Neural crest cell (in vitro differentiated cells): ENCODE measurements at regions not wholly inside any gene's neighbourhood (a gene's known extent, or its start where the extent isn't known, plus 50 kb on each side); places are given as distances from the start of the nearest gene placed in this dataset.

Experiments used
- DNase-seq: peaks from one replicate; pipeline ENCODE4 v3.0.0; 2021; ENCODE audit warnings: low read depth, mixed read lengths, low spot score
- H3K27ac Mint-ChIP-seq: one replicate; pipeline ENCODE4 v1.8.0; 2021; ENCODE audit warnings: mild to moderate bottlenecking, mixed read lengths; ENCODE audit not compliant: unreplicated experiment
- H3K27me3 Mint-ChIP-seq: 2 replicates; pipeline ENCODE4 v1.8.0; 2021; ENCODE audit warnings: low read depth, mild to moderate bottlenecking, mixed read lengths
- H3K36me3 Mint-ChIP-seq: 2 replicates; pipeline ENCODE4 v1.8.0; 2021; ENCODE audit warnings: low read depth, mild to moderate bottlenecking, mixed read lengths
- H3K4me1 Mint-ChIP-seq: 2 replicates; pipeline ENCODE4 v1.8.0; 2021; ENCODE audit warnings: mixed read lengths
- H3K4me3 Mint-ChIP-seq: one replicate; pipeline ENCODE4 v1.8.0; 2021; ENCODE audit warnings: mild to moderate bottlenecking, mixed read lengths
- H3K9me3 Mint-ChIP-seq: 2 replicates; pipeline ENCODE4 v1.8.0; 2021; ENCODE audit warnings: mixed read lengths
- TF ChIP-seq, protein P1 (sequence below): fragments of 200-600 bp; sonication (generic); conservative IDR thresholded peaks from 2 replicates; pipeline ENCODE4 v1.5.0; 2021; ENCODE audit warnings: antibody characterized with exemption, mild to moderate bottlenecking

DNA sequence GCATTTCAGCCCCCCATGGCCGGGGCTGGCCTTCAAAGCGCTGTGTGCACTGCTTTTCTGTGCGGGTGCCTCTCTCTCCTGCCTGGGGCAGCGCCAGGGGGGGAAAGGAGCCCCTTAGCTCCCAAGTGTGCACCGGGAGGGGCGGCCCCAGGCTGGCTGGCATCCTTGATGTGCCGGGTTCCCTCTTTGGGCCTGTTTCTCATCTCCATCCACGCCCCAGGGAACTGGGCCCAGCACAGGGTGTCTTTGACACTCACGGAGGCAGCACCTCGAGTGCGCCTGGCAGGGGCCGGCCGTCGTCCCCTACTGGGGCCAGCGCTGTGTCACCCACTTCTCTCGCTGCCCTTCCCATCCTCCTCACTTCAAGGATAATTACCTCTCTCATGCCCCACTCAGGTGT, 324.3 kb downstream of the TEX29 start:
- no peak for DNase-seq
- Mint-ChIP-seq H3K4me1 (peaks cover 5% of the 10 kb centered on the region), H3K27ac (no peak overlapping the region), H3K36me3 (no peaks in the 10 kb centered on the region), H3K4me3 (no peak overlapping the region), H3K9me3 (no peaks in the 10 kb centered on the region), H3K27me3 (no peaks in the 10 kb centered on the region)
- TF ChIP-seq, protein P1, sequence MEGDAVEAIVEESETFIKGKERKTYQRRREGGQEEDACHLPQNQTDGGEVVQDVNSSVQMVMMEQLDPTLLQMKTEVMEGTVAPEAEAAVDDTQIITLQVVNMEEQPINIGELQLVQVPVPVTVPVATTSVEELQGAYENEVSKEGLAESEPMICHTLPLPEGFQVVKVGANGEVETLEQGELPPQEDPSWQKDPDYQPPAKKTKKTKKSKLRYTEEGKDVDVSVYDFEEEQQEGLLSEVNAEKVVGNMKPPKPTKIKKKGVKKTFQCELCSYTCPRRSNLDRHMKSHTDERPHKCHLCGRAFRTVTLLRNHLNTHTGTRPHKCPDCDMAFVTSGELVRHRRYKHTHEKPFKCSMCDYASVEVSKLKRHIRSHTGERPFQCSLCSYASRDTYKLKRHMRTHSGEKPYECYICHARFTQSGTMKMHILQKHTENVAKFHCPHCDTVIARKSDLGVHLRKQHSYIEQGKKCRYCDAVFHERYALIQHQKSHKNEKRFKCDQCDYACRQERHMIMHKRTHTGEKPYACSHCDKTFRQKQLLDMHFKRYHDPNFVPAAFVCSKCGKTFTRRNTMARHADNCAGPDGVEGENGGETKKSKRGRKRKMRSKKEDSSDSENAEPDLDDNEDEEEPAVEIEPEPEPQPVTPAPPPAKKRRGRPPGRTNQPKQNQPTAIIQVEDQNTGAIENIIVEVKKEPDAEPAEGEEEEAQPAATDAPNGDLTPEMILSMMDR, result no peak

GRCh38 chr13:111645198-111645597, 324.8 kb downstream of the TEX29 start:
- H3K36me3 Mint-ChIP-seq, result no peaks in the 10 kb centered on the region

DNA sequence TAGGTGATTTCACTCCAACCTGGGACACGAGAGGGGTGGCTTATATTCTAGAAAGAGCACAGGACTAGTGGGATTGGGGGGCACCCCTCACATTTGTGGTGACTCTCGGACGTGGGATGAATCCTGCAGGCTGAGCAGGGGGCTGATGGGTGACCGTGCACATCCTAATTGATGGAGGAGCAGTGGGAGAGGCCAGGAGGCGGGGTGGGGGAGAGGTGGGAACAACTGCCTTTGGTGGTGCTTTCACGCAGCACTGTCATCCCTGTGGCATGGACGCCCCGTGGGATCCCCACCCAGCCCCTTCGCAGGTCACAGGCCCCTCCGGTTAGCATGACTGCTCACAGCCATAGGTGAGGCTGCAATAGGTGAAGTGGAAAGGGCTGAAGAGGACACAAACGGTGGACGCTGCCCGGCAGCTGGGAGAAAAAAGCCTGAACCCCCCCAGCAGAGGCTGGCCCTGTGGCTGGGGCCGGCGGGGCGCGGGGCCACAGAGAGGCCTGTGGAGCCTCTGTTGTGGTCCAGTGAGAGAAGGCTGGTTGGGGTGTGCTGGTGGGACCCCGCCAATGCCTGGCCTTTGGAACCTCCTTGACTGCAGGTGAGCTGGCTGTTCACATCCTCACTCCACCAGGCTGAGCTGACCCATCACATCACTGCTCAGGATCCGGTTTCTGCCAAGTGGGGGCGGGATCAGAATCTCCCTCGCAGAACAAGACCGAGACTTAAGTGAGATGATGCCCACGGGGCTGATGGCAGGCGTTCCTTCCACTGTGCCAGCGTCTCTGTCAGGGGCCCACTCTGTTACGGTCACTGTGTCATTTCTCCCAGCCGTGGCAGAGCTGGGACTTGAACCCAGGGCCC, 325.4 kb downstream of the TEX29 start:
- H3K4me3 Mint-ChIP-seq, result no peak overlapping the region
- H3K9me3 Mint-ChIP-seq, result no peaks in the 10 kb centered on the region
- H3K4me1 Mint-ChIP-seq, result no peaks in the 10 kb centered on the region
- no peaks in the 10 kb centered on the region for H3K36me3 Mint-ChIP-seq
- TF ChIP-seq, protein P1, result no peak
- no peak for DNase-seq
- no peaks in the 10 kb centered on the region for H3K27me3 Mint-ChIP-seq
- no peak overlapping the region for H3K27ac Mint-ChIP-seq

More at GRCh38 chr13:111645198-111645597, 324.8 kb downstream of the TEX29 start:
- TF ChIP-seq, protein P1, result no peak
- Mint-ChIP-seq H3K27ac (no peak overlapping the region), H3K27me3 (no peaks in the 10 kb centered on the region), H3K4me1 (peaks cover 2% of the 10 kb centered on the region), H3K4me3 (no peak overlapping the region), H3K9me3 (no peaks in the 10 kb centered on the region)
- DNase-seq, result no peak

DNA sequence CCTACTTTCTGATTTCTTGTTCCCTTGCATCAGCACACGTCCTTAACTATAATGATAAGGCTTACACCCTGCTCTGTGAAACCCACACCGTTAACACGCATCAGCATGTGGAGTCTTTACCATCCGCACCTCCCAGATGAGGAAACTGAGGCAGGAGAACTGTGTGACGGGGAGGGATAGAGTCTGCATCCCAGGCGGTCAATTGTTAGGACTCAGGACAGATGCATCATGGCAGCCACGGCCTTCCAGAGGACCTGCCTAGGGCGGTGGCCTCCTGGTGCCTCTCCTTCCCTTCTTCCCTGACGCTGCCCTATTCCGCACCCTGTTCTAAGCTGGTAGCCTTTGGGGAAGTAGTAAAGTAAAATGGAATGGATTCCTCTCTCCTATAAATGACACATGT, 326.0 kb downstream of the TEX29 start:
- no peak for DNase-seq
- H3K4me1 Mint-ChIP-seq, result no peaks in the 10 kb centered on the region
- no peak overlapping the region for H3K4me3 Mint-ChIP-seq
- no peak overlapping the region for H3K27ac Mint-ChIP-seq
- H3K36me3 Mint-ChIP-seq, result no peaks in the 10 kb centered on the region
- H3K9me3 Mint-ChIP-seq, result no peaks in the 10 kb centered on the region
- H3K27me3 Mint-ChIP-seq, result no peaks in the 10 kb centered on the region
- TF ChIP-seq, protein P1, result no peak

DNA sequence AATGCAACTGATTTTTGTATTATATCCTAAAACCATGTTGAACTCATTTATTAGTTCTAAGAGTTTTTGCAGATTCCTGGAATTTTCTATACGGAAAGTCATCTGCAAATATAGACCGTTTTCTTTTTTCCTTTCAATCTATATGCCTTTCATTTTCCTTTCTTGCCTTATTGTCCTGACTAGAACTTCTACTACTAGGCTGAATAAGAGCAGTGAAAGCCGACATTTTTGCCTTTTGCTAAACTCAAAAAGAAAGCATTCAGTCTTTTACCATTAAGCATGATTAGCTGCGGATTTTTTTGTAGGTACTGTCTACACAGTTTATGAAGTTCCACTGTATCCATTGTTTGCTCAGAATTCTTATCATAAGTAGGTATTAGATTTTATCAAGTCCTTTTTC, 328.4 kb downstream of the TEX29 start:
- DNase-seq, result no peak

More for the DNA sequence above, 328.4 kb downstream of the TEX29 start:
- H3K27me3 Mint-ChIP-seq, result peaks cover 3% of the 10 kb centered on the region
- no peaks in the 10 kb centered on the region for H3K9me3 Mint-ChIP-seq
- no peak overlapping the region for H3K4me3 Mint-ChIP-seq
- TF ChIP-seq, protein P1, result no peak
- no peaks in the 10 kb centered on the region for H3K36me3 Mint-ChIP-seq
- no peak overlapping the region for H3K27ac Mint-ChIP-seq
- no peaks in the 10 kb centered on the region for H3K4me1 Mint-ChIP-seq
